Fibroblast of lung (primary cell): ENCODE measurements at regions not wholly inside any gene's neighbourhood (a gene's known extent, or its start where the extent isn't known, plus 50 kb on each side); places are given as distances from the start of the nearest gene placed in this dataset.
A peak's percentile ranks its signal among the peaks of the same experiment; 100 is the strongest.

Experiments used
- DNase-seq, 2 donors: peaks; one replicate each; pipeline versions ENCODE4 v3.0.0 to v3.0.0-alpha.2; 2010; ENCODE audit warnings: low read depth in 2 of 2
- H2AFZ ChIP-seq: 2 replicates; pipeline ENCODE4 v1.5.1; 2012; ENCODE audit warnings: low read length, control low read depth, inconsistent platforms
- H3K27ac ChIP-seq: 2 replicates; pipeline ENCODE4 v1.5.1; 2011; ENCODE audit warnings: low read length, control low read depth; ENCODE audit not compliant: insufficient read depth
- H3K27me3 ChIP-seq: 2 replicates; pipeline ENCODE4 v1.5.1; 2011; ENCODE audit warnings: mild to moderate bottlenecking, low read length; ENCODE audit not compliant: control insufficient read depth, insufficient read depth
- H3K36me3 ChIP-seq: 2 replicates; pipeline ENCODE4 v1.5.1; 2011; ENCODE audit warnings: low read length; ENCODE audit not compliant: control insufficient read depth, insufficient read depth
- H3K4me1 ChIP-seq: 2 replicates; pipeline ENCODE4 v1.5.1; 2011; ENCODE audit warnings: low read length; ENCODE audit not compliant: control insufficient read depth, insufficient read depth; ENCODE audit errors: extremely low read depth
- H3K4me2 ChIP-seq: 2 replicates; pipeline ENCODE4 v1.5.1; 2011; ENCODE audit warnings: low read length, control low read depth; ENCODE audit not compliant: insufficient read depth; ENCODE audit errors: extremely low read depth
- H3K4me3 ChIP-seq, 4 experiments: fragments of 200-600 bp in 1 of 4; sonication (generic) in 1 of 4; replicated peaks in 1 of 4; 2 replicates each; pipeline ENCODE4 v1.5.1; 2011 to 2016; ENCODE audit warnings: low read length in 4 of 4, low read depth in 3 of 4, mild to moderate bottlenecking in 3 of 4, control low read depth in 2 of 4, inconsistent platforms in 1 of 4, mixed read lengths in 1 of 4; ENCODE audit not compliant: insufficient read depth in 1 of 4; ENCODE audit errors: control extremely low read depth in 1 of 4
- H3K79me2 ChIP-seq: 2 replicates; pipeline ENCODE4 v1.5.1; 2012; ENCODE audit warnings: mild to moderate bottlenecking, low read length, inconsistent platforms; ENCODE audit not compliant: control insufficient read depth, insufficient read depth
- H3K9ac ChIP-seq: 2 replicates; pipeline ENCODE4 v1.5.1; 2011; ENCODE audit warnings: mild to moderate bottlenecking, low read length, control low read depth; ENCODE audit not compliant: insufficient read depth
- H3K9me3 ChIP-seq: 2 replicates; pipeline ENCODE4 v1.5.1; 2012; ENCODE audit warnings: low read depth, low read length; ENCODE audit not compliant: control insufficient read depth, insufficient read depth
- H4K20me1 ChIP-seq: 2 replicates; pipeline ENCODE4 v1.5.1; 2011; ENCODE audit warnings: low read length; ENCODE audit not compliant: control insufficient read depth, insufficient read depth; ENCODE audit errors: extremely low read depth
- EZH2 ChIP-seq: IDR thresholded peaks from 2 replicates; pipeline ENCODE4 v1.5.1; 2012; ENCODE audit warnings: low read length, control low read depth, mild to moderate bottlenecking; ENCODE audit errors: missing control alignments
- TF ChIP-seq, protein P1 (sequence below), 2 donors: IDR thresholded peaks in 1 of 2; conservative IDR thresholded peaks in 1 of 2; 1 replicate in 1 of 2; 2 replicates in 1 of 2; pipeline ENCODE4 v1.5.1; 2011 to 2012; ENCODE audit warnings: low read length in 2 of 2, control low read depth in 1 of 2, inconsistent platforms in 1 of 2, low read depth in 1 of 2, mild to moderate bottlenecking in 1 of 2

DNA sequence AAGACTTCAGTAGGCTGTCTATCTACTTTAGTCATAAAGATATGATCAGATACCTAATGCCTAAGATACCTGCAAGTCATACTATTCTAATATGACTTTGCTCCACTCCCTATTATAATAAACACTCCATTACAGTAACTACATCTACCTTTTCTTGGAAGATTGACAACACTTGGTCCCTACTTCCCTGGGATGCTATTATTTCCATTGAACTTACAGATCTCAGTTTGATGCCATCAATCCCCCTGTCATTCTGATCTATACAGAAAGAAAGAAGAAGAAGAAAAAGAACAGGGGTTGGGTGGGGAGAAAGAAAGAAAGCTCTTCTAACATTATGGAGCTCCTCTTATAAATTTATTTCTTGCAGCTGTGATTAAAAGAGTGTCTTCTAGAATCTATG is 889.1 kb upstream of the NRXN1 start:
- no peak for DNase-seq
- H3K4me2 ChIP-seq: no peak overlapping the region
- H3K9me3 ChIP-seq: no peaks in the 10 kb centered on the region
- no peak overlapping the region for H3K4me3 ChIP-seq
- peaks cover 3% of the 10 kb centered on the region for H3K4me1 ChIP-seq
- H3K27me3 ChIP-seq: no peaks in the 10 kb centered on the region
- H3K9ac ChIP-seq: no peak overlapping the region
- TF ChIP-seq, protein P1, sequence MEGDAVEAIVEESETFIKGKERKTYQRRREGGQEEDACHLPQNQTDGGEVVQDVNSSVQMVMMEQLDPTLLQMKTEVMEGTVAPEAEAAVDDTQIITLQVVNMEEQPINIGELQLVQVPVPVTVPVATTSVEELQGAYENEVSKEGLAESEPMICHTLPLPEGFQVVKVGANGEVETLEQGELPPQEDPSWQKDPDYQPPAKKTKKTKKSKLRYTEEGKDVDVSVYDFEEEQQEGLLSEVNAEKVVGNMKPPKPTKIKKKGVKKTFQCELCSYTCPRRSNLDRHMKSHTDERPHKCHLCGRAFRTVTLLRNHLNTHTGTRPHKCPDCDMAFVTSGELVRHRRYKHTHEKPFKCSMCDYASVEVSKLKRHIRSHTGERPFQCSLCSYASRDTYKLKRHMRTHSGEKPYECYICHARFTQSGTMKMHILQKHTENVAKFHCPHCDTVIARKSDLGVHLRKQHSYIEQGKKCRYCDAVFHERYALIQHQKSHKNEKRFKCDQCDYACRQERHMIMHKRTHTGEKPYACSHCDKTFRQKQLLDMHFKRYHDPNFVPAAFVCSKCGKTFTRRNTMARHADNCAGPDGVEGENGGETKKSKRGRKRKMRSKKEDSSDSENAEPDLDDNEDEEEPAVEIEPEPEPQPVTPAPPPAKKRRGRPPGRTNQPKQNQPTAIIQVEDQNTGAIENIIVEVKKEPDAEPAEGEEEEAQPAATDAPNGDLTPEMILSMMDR (conservative IDR thresholded peaks at IDR 0.05 in 1 of 2, IDR thresholded peaks at IDR 0.05 in 1 of 2; ENCODE audit: low read depth in 1 of 2, low read length in 2 of 2): no peak
- no peak for TF ChIP-seq EZH2
- H4K20me1 ChIP-seq: no peaks in the 10 kb centered on the region
- no peaks in the 10 kb centered on the region for H3K79me2 ChIP-seq
- no peak overlapping the region for H2AFZ ChIP-seq
- H3K27ac ChIP-seq: no peak overlapping the region
- H3K36me3 ChIP-seq: no peaks in the 10 kb centered on the region

DNA sequence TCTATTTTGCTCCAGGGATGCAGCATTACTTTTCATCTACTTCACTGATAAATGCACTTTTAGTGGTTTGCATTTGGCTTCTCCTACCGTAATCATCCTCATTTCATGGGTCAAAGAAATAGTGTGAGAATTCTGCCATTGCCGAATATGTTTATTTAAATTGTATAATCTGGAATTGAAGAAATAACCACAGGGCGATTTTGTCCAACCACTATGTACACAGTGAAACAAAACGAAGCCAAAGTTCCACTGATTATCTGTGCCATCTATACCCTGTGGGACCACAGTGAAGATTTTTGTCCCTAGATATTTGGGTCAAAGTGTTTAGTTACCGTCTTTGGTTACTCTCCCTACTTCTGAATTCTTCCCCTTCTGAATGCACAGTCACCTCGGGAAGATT is 888.6 kb upstream of the NRXN1 start:
- peaks cover 3% of the 10 kb centered on the region for H3K4me1 ChIP-seq
- TF ChIP-seq, protein P1 (conservative IDR thresholded peaks at IDR 0.05 in 1 of 2, IDR thresholded peaks at IDR 0.05 in 1 of 2; ENCODE audit: low read depth in 1 of 2, low read length in 2 of 2): no peak
- no peak for TF ChIP-seq EZH2
- peak; percentile 17 for DNase-seq

DNA sequence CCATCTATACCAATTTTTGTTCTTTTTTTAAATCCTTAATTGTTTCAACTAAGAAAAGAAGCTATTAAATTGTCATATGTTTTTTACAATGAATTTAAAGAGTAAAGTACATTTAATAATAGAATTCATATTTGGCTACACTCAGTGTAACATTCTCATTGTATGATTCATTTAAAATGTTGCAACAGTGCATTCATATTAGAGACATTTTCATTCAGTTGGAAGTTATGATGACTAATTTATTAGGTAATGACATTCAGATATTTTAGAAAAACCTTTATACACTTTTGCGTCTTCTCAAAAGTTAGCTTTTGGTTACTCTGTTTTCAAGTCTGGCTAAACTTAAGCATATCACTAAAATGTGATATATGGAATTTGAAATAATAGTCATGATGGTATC is 887.5 kb upstream of the NRXN1 start:
- H3K9ac ChIP-seq: no peak overlapping the region
- H3K27ac ChIP-seq: no peak overlapping the region
- peak; percentile 52 to 78 for DNase-seq
- H4K20me1 ChIP-seq: no peaks in the 10 kb centered on the region
- H2AFZ ChIP-seq: no peak overlapping the region
- no peak overlapping the region for H3K4me2 ChIP-seq
- no peak for TF ChIP-seq EZH2
- TF ChIP-seq, protein P1 (conservative IDR thresholded peaks at IDR 0.05 in 1 of 2, IDR thresholded peaks at IDR 0.05 in 1 of 2; ENCODE audit: low read depth in 1 of 2, low read length in 2 of 2): no peak
- no peaks in the 10 kb centered on the region for H3K79me2 ChIP-seq
- peaks cover 3% of the 10 kb centered on the region for H3K4me1 ChIP-seq
- H3K36me3 ChIP-seq: no peaks in the 10 kb centered on the region
- H3K9me3 ChIP-seq: no peaks in the 10 kb centered on the region
- H3K27me3 ChIP-seq: no peaks in the 10 kb centered on the region
- H3K4me3 ChIP-seq: no peak overlapping the region

More for the DNA sequence above, 888.6 kb upstream of the NRXN1 start:
- Histone ChIP-seq H3K4me3 (no peak overlapping the region), H4K20me1 (no peaks in the 10 kb centered on the region), H2AFZ (no peak overlapping the region), H3K27ac (no peak overlapping the region), H3K9me3 (no peaks in the 10 kb centered on the region), H3K9ac (no peak overlapping the region), H3K36me3 (no peaks in the 10 kb centered on the region), H3K4me2 (no peak overlapping the region), H3K79me2 (no peaks in the 10 kb centered on the region), H3K27me3 (no peaks in the 10 kb centered on the region)
